OCI-LY7 (cell line): ENCODE measurements at regions not wholly inside any gene's neighbourhood (a gene's known extent, or its start where the extent isn't known, plus 50 kb on each side); places are given as distances from the start of the nearest gene placed in this dataset.

ENCODE experiments used
- BruUV-seq: library from RNA; stranded (reverse); fragments of 400-500 nt; replicated peaks from 2 replicates; lab custom pipeline; 2021; lab: Mats Ljungman, UMichigan
- CTCF ChIA-PET: fragments of 300-600 bp; sonication (Branson Sonifier 250); formaldehyde crosslinking; loops from one replicate; lab custom pipeline; 2022; ENCODE audit warnings: antibody characterized with exemption; ENCODE audit not compliant: unreplicated experiment; lab: Charles Lee
- POLR2A ChIA-PET: fragments of 300-600 bp; sonication (Branson Sonifier 250); formaldehyde crosslinking; loops from one replicate; lab custom pipeline; 2022; ENCODE audit warnings: antibody characterized with exemption; lab: Charles Lee
- DNase-seq: peaks from one replicate; pipeline ENCODE4 v3.0.0-alpha.2; 2015; ENCODE audit warnings: low spot score
- H2AFZ ChIP-seq: fragments of 200-600 bp; sonication (generic), shearing (Covaris generic); 2 replicates; pipeline ENCODE4 v1.6.1; 2014; ENCODE audit warnings: mild to moderate bottlenecking, antibody characterized with exemption, low read length, moderate library complexity
- H3K27ac ChIP-seq: fragments of 200-600 bp; sonication (generic); 2 replicates; pipeline ENCODE4 v1.5.1; 2014; ENCODE audit warnings: mixed run types, low read depth, mild to moderate bottlenecking, moderate library complexity, low read length, inconsistent platforms; ENCODE audit not compliant: poor library complexity, severe bottlenecking
- H3K36me3 ChIP-seq: fragments of 200-600 bp; sonication (generic); 2 replicates; pipeline ENCODE4 v1.6.1; 2014; ENCODE audit warnings: mild to moderate bottlenecking, antibody characterized with exemption, low read length, moderate library complexity, mixed read lengths; ENCODE audit not compliant: insufficient read depth
- H3K4me1 ChIP-seq: fragments of 200-600 bp; sonication (generic); 2 replicates; pipeline ENCODE4 v1.5.1; 2014; ENCODE audit warnings: mild to moderate bottlenecking, low read length; ENCODE audit not compliant: insufficient read depth, poor library complexity, severe bottlenecking
- H3K4me2 ChIP-seq: fragments of 200-600 bp; sonication (generic); 2 replicates; pipeline ENCODE4 v1.6.1; 2014; ENCODE audit warnings: mild to moderate bottlenecking, low read length
- H3K4me3 ChIP-seq: fragments of 200-600 bp; sonication (generic); 2 replicates; pipeline ENCODE4 v1.5.1; 2014; ENCODE audit warnings: mild to moderate bottlenecking, low read depth, low read length; ENCODE audit not compliant: poor library complexity, severe bottlenecking
- H3K79me2 ChIP-seq: fragments of 200-600 bp; sonication (generic); 2 replicates; pipeline ENCODE4 v1.6.1; 2016; ENCODE audit warnings: low read depth, mild to moderate bottlenecking, low read length, moderate library complexity, mixed read lengths; ENCODE audit not compliant: insufficient read depth
- H3K9me2 ChIP-seq: fragments of 200-600 bp; sonication (generic); 2 replicates; pipeline ENCODE4 v1.6.1; 2016; ENCODE audit warnings: mild to moderate bottlenecking, low read length, mixed read lengths; ENCODE audit not compliant: insufficient read depth
- H3K9me3 ChIP-seq: fragments of 200-600 bp; sonication (generic); 2 replicates; pipeline ENCODE4 v1.6.1; 2014; ENCODE audit warnings: mild to moderate bottlenecking, mixed run types, low read length, mixed read lengths
- H4K20me1 ChIP-seq: fragments of 200-600 bp; sonication (generic); 2 replicates; pipeline ENCODE4 v1.6.1; 2014; ENCODE audit warnings: mild to moderate bottlenecking, antibody characterized with exemption, low read length, moderate library complexity, mixed read lengths; ENCODE audit not compliant: insufficient read depth
- EZH2phosphoT487 ChIP-seq: fragments of 200-600 bp; sonication (generic); IDR thresholded peaks from 2 replicates; pipeline ENCODE4 v1.6.1; 2018; ENCODE audit warnings: low read depth, borderline replicate concordance, mild to moderate bottlenecking, mixed run types, antibody characterized with exemption, low read length, moderate library complexity, mixed read lengths
- intact Hi-C: fragments of 100-400 bp; cut with micrococcal nuclease; formaldehyde crosslinking; loops from one replicate; pipeline ENCODE4 v1.10.0; 2022; ENCODE audit not compliant: unreplicated experiment
- TF ChIP-seq, protein P1 (sequence below): fragments of 200-600 bp; sonication (generic); conservative IDR thresholded peaks from 2 replicates; pipeline ENCODE4 v1.5.1; 2014; ENCODE audit warnings: mild to moderate bottlenecking, antibody characterized with exemption, low read length, moderate library complexity, mixed read lengths

- no peaks in the 10 kb centered on the region for H3K79me2 ChIP-seq
- H3K27ac ChIP-seq = no peak overlapping the region
- no peaks in the 10 kb centered on the region for H4K20me1 ChIP-seq
- H3K36me3 ChIP-seq = no peaks in the 10 kb centered on the region
- no peak for DNase-seq
- H3K9me3 ChIP-seq = no peaks in the 10 kb centered on the region
- no peaks in the 10 kb centered on the region for H3K9me2 ChIP-seq
- BruUV-seq = no TSS peak
- TF ChIP-seq, protein P1, sequence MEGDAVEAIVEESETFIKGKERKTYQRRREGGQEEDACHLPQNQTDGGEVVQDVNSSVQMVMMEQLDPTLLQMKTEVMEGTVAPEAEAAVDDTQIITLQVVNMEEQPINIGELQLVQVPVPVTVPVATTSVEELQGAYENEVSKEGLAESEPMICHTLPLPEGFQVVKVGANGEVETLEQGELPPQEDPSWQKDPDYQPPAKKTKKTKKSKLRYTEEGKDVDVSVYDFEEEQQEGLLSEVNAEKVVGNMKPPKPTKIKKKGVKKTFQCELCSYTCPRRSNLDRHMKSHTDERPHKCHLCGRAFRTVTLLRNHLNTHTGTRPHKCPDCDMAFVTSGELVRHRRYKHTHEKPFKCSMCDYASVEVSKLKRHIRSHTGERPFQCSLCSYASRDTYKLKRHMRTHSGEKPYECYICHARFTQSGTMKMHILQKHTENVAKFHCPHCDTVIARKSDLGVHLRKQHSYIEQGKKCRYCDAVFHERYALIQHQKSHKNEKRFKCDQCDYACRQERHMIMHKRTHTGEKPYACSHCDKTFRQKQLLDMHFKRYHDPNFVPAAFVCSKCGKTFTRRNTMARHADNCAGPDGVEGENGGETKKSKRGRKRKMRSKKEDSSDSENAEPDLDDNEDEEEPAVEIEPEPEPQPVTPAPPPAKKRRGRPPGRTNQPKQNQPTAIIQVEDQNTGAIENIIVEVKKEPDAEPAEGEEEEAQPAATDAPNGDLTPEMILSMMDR = no peak
- TF ChIP-seq EZH2phosphoT487 = no peak
- H2AFZ ChIP-seq = no peak overlapping the region
- no peak overlapping the region for H3K4me3 ChIP-seq
- CTCF ChIA-PET = no interaction called here
- intact Hi-C loops = no loop called here
- POLR2A ChIA-PET = no interaction called here
- no peak overlapping the region for H3K4me2 ChIP-seq
- no peaks in the 10 kb centered on the region for H3K4me1 ChIP-seq
Observed at GRCh38 chr22:49178246-49179005, 649.2 kb downstream of the BRD1 start.

GRCh38 chr22:49177666-49178065, 650.0 kb downstream of the BRD1 start:
- no peaks in the 10 kb centered on the region for H4K20me1 ChIP-seq
- no peaks in the 10 kb centered on the region for H3K36me3 ChIP-seq
- no peak overlapping the region for H3K4me3 ChIP-seq
- H2AFZ ChIP-seq = no peak overlapping the region
- no peaks in the 10 kb centered on the region for H3K79me2 ChIP-seq
- no peaks in the 10 kb centered on the region for H3K9me3 ChIP-seq
- no peak overlapping the region for H3K4me2 ChIP-seq
- CTCF ChIA-PET = no interaction called here
- no peak for TF ChIP-seq EZH2phosphoT487
- TF ChIP-seq, protein P1 = no peak
- H3K27ac ChIP-seq = no peak overlapping the region
- no peak for DNase-seq
- BruUV-seq = no TSS peak
- no peaks in the 10 kb centered on the region for H3K9me2 ChIP-seq
- H3K4me1 ChIP-seq = no peaks in the 10 kb centered on the region
- POLR2A ChIA-PET = no interaction called here
- intact Hi-C loops = no loop called here

DNA sequence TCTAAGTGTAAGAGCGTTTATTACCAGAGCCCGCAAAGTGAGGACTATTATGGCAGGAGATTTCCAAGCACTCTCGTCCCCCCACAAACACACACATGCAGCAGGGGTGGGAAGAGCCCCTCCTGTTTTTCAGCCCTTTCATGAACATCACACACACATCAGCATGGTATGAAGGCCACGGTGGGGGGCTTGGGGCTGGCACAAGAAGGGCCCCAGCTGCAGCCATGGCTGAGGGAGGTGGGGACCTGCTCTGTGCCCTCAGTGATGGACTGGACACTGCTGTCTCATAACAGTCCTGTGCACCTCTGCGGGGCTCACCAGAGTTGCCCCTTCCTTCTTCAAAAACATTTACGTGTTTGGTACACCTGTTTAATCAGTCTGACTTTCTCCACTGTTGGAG, 650.7 kb downstream of the BRD1 start:
- POLR2A ChIA-PET = no interaction called here
- BruUV-seq = no TSS peak
- Histone ChIP-seq H3K36me3 (no peaks in the 10 kb centered on the region), H4K20me1 (no peaks in the 10 kb centered on the region), H2AFZ (no peak overlapping the region), H3K4me1 (no peaks in the 10 kb centered on the region), H3K4me2 (no peak overlapping the region), H3K79me2 (no peaks in the 10 kb centered on the region), H3K4me3 (no peak overlapping the region), H3K9me3 (no peaks in the 10 kb centered on the region), H3K9me2 (no peaks in the 10 kb centered on the region), H3K27ac (no peak overlapping the region)
- intact Hi-C loops = no loop called here
- CTCF ChIA-PET = no interaction called here
- DNase-seq = no peak
- no peak for TF ChIP-seq EZH2phosphoT487
- TF ChIP-seq, protein P1 = no peak
